GM18507 (cell line): ENCODE measurements at regions not wholly inside any gene's neighbourhood (a gene's known extent, or its start where the extent isn't known, plus 50 kb on each side); places are given as distances from the start of the nearest gene placed in this dataset.

Source experiments
- DNase-seq: peaks from one replicate; pipeline ENCODE4 v3.0.0; 2011; ENCODE audit warnings: low read depth; ENCODE audit not compliant: insufficient read length; ENCODE audit errors: extremely low spot score
- FAIRE-seq: peaks from 2 replicates; lab custom pipeline; 2011; peaks lifted over from hg19 to GRCh38; lab: Jason Lieb, UNC

DNA sequence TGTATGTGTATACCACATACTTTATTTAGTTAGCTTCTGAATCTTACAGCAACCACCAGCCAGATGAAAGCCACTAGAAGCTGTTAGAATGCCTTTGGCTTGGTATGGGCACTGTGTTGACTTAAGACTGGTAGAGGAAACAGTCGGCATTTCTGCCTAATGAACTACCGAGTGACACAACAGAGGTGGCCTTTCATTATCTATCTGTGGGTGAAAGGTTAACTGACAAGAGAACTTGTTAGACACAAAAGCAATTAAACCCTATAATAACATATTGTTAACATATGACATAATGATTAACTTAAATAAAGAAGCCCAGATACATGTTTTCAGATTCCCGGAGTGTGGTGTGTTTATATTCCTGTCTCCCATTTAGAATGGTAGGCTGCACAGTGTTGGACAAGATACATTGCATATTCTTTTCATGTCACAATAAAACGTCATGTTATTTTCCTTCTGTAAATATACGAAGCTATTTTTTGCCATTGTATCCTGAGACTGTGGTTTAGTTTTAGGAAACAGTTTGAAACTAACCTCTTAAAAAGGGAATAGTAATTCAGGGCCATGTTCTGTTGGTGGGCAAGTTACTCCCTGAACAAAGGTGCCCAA lies 181.5 kb downstream of the SLIT2 start:
- FAIRE-seq = no peak
- no peak for DNase-seq

- no peak for FAIRE-seq
- no peak for DNase-seq
Observed at GRCh38 chr4:20440170-20440569, 188.5 kb downstream of the SLIT2 start.

- FAIRE-seq (no peak), DNase-seq (no peak)
Observed at GRCh38 chr4:20443015-20443805, 191.5 kb downstream of the SLIT2 start.

DNA sequence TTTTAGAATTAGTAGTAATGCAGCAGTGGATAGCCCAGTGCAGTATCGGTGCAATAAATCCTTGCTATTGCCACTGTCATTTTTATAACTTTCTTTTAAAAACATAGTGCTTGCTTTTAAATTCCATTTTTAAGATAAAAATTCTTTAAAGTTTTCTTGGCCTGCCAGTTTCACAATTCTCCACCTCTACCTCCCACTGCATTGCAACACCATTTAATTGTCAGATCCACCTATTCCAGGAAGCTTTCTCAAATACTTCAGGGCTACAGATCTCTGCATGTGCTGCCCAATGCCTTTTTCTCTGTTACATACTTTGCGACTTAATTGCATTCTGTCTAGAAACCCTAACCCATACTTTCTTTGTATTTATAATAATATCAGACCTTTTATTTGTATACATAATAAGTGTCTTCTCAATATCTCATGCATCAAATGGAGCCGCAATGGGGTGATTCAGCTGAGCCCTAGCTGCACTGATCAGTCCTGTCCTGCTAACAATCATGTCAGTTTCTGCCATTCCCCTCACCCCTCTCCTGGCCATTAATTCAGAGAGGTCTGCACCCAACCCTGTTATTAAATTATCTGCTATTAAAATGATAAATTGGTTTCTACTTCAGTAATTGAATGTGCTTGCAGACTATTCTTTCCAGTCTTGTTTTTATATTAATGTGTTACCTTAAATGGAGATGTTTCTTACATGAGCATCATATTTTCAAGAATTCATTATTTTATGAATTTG lies 193.1 kb downstream of the SLIT2 start:
- DNase-seq (no peak), FAIRE-seq (no peak)

GRCh38 chr4:20445933-20446723 lies 194.4 kb downstream of the SLIT2 start:
- DNase-seq = no peak

DNA sequence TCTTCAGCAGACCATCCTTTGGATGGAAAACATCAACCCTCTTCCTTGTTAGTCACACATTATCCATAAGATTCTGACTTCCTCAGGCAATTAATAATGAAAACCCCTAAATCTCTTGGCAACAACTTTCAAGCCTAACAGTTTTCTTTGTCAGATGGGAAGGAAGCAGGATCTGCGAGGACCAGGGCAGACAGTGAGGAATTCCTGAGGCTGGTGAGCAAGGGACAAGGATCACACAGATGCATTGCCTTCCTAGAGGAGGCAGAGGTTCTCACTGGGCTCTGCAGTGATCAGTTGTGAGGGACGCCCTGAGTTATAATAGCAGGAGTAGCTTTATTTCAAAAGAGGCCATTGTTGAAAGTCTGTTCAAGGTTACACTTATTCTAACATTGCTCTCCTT lies 195.4 kb downstream of the SLIT2 start:
- FAIRE-seq = no peak
- DNase-seq = no peak

More at GRCh38 chr4:20445933-20446723, 194.4 kb downstream of the SLIT2 start:
- no peak for FAIRE-seq

DNA sequence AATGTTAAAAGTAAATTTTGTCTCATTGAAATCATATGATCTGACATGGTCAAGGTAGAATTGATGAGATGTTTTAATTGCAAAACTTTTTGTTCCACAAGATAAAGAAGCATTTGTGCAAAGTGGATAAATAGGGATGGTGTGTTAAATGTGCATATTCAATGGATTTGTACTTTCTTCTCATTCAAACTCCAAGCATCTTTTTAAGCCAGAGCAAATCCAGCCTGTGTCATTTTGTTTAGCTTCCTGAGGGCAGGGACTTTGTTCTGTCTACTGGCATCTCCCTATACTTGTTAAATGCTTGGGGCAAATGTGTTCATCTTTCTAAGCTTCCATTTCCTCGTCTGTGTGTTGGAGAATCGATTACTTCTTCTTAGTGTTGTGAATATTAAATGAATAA lies 200.3 kb downstream of the SLIT2 start:
- DNase-seq = no peak
- FAIRE-seq = no peak

GRCh38 chr4:20454515-20454914 lies 202.8 kb downstream of the SLIT2 start:
- DNase-seq (no peak), FAIRE-seq (no peak)

GRCh38 chr4:20456407-20456806 lies 204.7 kb downstream of the SLIT2 start:
- DNase-seq = no peak
- FAIRE-seq = no peak

DNA sequence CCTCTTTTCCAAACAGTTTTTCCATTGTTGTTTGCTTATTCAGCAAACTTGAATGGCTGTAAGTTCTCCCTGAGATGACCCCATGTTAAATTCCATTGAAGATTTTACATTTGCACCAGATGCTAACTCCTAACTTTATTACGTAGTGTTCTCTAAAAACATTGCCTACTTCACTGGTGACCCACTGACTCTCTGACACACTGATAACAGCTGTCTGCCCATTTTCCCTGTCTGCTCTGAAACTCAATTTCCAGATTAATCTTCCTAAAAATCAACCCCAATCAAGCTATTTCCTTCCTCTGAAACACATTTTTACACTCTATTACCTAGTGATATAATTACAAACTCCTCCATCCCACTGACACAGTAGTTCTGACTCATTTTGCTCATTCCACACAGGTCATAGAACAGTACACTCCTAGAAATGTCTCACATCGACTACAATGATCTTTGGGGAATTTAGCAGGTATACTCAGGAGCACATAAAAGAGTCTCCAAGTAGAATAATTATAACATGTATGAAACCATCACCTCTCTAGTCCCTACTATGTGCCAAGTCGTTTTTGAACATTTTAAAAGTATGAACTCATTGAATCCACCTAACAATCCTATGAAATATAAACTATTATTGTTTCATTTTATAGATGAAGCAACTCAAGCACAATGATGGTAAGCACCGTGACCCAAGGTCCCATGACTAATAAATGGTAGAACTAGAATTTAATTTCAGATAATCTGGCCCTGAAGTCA lies 210.9 kb downstream of the SLIT2 start:
- DNase-seq (no peak), FAIRE-seq (no peak)

- DNase-seq (no peak), FAIRE-seq (no peak)
Observed at GRCh38 chr4:20463176-20463430, 211.4 kb downstream of the SLIT2 start.

- no peak for DNase-seq
- no peak for FAIRE-seq
Observed at GRCh38 chr4:20464381-20464780, 212.7 kb downstream of the SLIT2 start.

DNA sequence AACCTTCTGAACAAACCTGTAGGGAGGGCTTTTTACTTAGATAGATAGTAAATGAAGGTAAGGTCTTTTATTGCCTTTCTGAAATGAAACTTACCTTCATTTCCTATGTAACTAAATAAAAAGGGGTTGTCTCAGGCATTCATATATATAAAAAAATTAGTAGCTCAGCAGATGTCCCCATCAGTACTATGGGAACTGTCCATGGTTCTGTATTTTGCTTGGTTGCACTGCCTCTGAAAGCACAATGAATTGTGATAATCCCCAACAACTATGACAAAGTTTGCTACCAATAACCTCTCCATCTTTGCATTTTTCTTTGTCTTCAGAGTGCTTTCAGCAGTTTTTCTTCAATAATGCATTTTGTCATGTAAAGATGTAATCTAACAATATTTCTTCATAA lies 222.4 kb downstream of the SLIT2 start:
- DNase-seq (no peak), FAIRE-seq (no peak)

- no peak for FAIRE-seq
- DNase-seq = no peak
Observed at GRCh38 chr4:20478412-20478811, 221.8 kb upstream of the PACRGL start.

GRCh38 chr4:20480165-20480947 lies 219.9 kb upstream of the PACRGL start:
- no peak for FAIRE-seq

DNA sequence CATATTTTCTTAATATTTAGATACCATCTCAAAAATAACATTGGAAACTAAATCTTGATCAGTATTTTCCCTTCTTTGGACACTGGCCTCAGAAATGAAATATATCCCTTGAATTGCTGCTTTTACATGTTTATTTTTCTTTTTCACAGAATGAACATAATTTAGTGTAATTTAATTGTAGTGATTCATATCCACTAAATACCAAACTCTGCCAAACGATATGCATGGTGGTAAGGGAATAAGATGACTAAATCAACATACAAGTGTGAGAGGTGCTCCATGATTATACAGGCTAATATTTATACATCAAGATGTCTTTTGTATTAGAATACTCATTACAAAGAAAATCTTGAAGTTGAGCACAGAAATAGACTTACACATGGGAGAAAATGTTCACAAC lies 216.8 kb upstream of the PACRGL start:
- DNase-seq (no peak), FAIRE-seq (no peak)

More at GRCh38 chr4:20480165-20480947, 219.9 kb upstream of the PACRGL start:
- no peak for DNase-seq

- no peak for FAIRE-seq
Observed at GRCh38 chr4:20486433-20486832, 213.8 kb upstream of the PACRGL start.

GRCh38 chr4:20487446-20487845 lies 212.8 kb upstream of the PACRGL start:
- no peak for DNase-seq
- no peak for FAIRE-seq

More at GRCh38 chr4:20486433-20486832, 213.8 kb upstream of the PACRGL start:
- no peak for DNase-seq

- DNase-seq (no peak), FAIRE-seq (no peak)
Observed at GRCh38 chr4:20487852-20488251, 212.4 kb upstream of the PACRGL start.
